AG04449 (cell line): ENCODE measurements at regions not wholly inside any gene's neighbourhood (a gene's known extent, or its start where the extent isn't known, plus 50 kb on each side); places are given as distances from the start of the nearest gene placed in this dataset.

Experiments
- CTCF ChIA-PET: fragments of 350-600 bp; formaldehyde crosslinking; extraction: SDS; loops from one replicate; lab custom pipeline; 2021; ENCODE audit warnings: antibody characterized with exemption; lab: Yijun Ruan, JAX
- POLR2A ChIA-PET: fragments of 400-600, 350-600 bp; formaldehyde crosslinking; extraction: SDS; loops from one replicate; lab custom pipeline; 2020; ENCODE audit warnings: antibody characterized with exemption, inconsistent platforms; lab: Yijun Ruan, JAX
- DNase-seq: peaks from one replicate; pipeline ENCODE4 v3.0.0-alpha.2; 2010; ENCODE audit warnings: low read depth, low spot score
- H3K4me3 ChIP-seq: 2 replicates; pipeline ENCODE4 v1.5.1; 2011; ENCODE audit warnings: low read depth, mild to moderate bottlenecking, control low read depth, low read length
- CTCF ChIP-seq: IDR thresholded peaks from one replicate; pipeline ENCODE4 v1.5.1; 2011; ENCODE audit warnings: mild to moderate bottlenecking, moderate library complexity, low read length, control low read depth, inconsistent platforms; ENCODE audit not compliant: insufficient read depth; ENCODE audit errors: missing control alignments

GRCh38 chr5:42919600-42919999, 107.9 kb upstream of the SELENOP start:
- CTCF ChIA-PET: interaction anchor here (4.0 kb wide), 1 partner anchor 11 kb away, joined by 17 read pairs; no protein-coding TSS in a partner anchor
- DNase-seq: no peak
- POLR2A ChIA-PET: no interaction called here
- no peak overlapping the region for H3K4me3 ChIP-seq
- no peak for TF ChIP-seq CTCF

GRCh38 chr5:42915306-42915866, 103.7 kb upstream of the SELENOP start:
- TF ChIP-seq CTCF: no peak
- ChIA-PET CTCF (interaction anchor here (0.6 to 7.0 kb wide), 5 partner anchors 56 to 190 kb away, joined by 4 to 82 read pairs (median 9); partner anchors contain the start of gene ANXA2R), POLR2A (no interaction called here)
- H3K4me3 ChIP-seq: no peak overlapping the region
- DNase-seq: no peak

- no peak overlapping the region for H3K4me3 ChIP-seq
- TF ChIP-seq CTCF: peak; percentile 43
- no peak for DNase-seq
- ChIA-PET POLR2A (no interaction called here), CTCF (interaction anchor here (0.6 to 7.2 kb wide), 36 partner anchors 9 to 477 kb away, joined by 3 to 127 read pairs (median 4); partner anchors contain the start of gene ANXA2R)
These were observed 100.6 kb upstream of the SELENOP start for GRCh38 chr5:42912184-42912798.

GRCh38 chr5:42908509-42909488, 97.1 kb upstream of the SELENOP start:
- peak; percentile 16 for DNase-seq
- ChIA-PET POLR2A (interaction anchor here (0.9 to 1.0 kb wide), 3 partner anchors 110 to 132 kb away, joined by 3 to 5 read pairs (median 4); no protein-coding TSS in a partner anchor), CTCF (interaction anchor here (0.6 to 7.2 kb wide), 40 partner anchors 11 to 480 kb away, joined by 3 to 127 read pairs (median 5); partner anchors contain the start of genes ANXA2R and ZNF131)
- H3K4me3 ChIP-seq: peak overlapping the region; percentile 62
- peak; percentile 84 for TF ChIP-seq CTCF

GRCh38 chr5:42908086-42908485, 96.4 kb upstream of the SELENOP start:
- DNase-seq: no peak
- no peak for TF ChIP-seq CTCF
- POLR2A ChIA-PET: no interaction called here
- CTCF ChIA-PET: interaction anchor here (0.8 to 7.2 kb wide), 15 partner anchors 12 to 480 kb away, joined by 3 to 127 read pairs (median 20); partner anchors contain the start of genes ANXA2R and ZNF131
- H3K4me3 ChIP-seq: peak overlapping the region; percentile 62; the same call in 1 of the 2 replicates
